UCSD-AML1 (cell line): ENCODE measurements at regions not wholly inside any gene's neighbourhood (a gene's known extent, or its start where the extent isn't known, plus 50 kb on each side); places are given as distances from the start of the nearest gene placed in this dataset.

Experiments used
- DNase-seq: peaks from one replicate; lab custom pipeline; 2025; ENCODE audit not compliant: unreplicated experiment; lab: John Stamatoyannopoulos, UW

- DNase-seq = no peak
Measured at GRCh38 chr2:8019934-8020333, 661.9 kb upstream of the ID2 start.

DNA sequence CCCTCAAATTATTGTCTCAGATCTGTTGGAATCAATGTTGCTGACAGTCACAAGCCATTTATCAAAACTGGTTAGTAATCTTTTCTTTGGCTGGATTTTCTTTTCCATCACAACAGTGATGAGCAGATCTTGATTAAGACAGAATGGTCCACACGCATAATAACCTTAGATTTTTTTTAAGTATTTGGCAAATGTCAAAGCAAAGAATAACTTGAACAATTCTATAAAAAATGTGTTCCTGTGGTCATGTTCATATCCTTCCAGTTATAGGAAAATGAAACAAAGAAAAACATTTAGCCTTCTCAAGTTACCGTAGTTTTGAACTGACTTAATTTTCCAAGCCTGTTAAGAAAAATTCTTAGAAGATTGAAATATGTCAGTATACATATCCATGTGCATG lies 659.9 kb upstream of the ID2 start:
- DNase-seq = no peak

GRCh38 chr2:8022908-8023640 lies 658.8 kb upstream of the ID2 start:
- DNase-seq = peak; percentile 55

- DNase-seq = no peak
Measured at GRCh38 chr2:8024506-8024905, 657.4 kb upstream of the ID2 start.

- DNase-seq = no peak
Measured at GRCh38 chr2:8026381-8026780, 655.5 kb upstream of the ID2 start.

GRCh38 chr2:8027387-8027786 lies 654.5 kb upstream of the ID2 start:
- no peak for DNase-seq

DNA sequence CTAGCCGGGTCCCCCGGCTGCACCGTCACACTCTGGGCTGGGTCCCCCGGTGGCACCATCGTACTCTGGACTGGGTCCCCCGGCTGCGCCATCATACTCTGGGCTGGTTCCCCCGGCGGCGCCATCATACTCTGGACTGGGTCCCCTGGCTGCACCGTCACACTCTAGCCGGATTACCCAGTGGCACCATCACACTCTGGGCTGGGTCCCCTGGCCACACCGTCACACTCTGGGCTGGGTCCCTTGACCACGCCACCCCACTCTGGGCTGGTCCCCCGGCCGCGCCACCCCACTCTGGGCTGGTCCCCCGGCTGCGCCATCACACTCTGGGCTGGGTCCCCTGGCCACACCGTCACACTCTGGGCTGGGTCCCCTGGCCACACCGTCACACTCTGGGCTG lies 653.8 kb upstream of the ID2 start:
- DNase-seq = no peak

GRCh38 chr2:8028436-8028835 lies 653.4 kb upstream of the ID2 start:
- no peak for DNase-seq

DNA sequence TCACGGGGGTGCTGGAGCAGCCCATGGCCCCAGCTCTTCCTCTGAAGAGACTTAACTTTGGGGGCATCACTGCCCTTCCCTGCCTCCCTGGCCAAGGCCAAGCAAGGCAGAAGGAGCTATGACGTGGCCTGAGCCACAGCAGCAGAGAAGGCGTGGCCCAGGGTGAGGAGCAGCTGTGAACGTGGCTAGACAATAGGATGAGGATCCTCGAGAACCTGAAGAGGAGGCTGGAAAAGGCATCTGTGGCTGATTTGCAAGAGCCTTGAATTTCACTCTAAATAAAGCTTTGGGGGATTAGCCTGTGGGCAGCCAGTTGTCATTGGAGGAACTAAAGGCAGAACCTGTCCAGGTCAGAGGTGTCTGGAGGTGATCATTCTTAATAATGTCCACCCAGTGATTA lies 652.9 kb upstream of the ID2 start:
- no peak for DNase-seq

DNA sequence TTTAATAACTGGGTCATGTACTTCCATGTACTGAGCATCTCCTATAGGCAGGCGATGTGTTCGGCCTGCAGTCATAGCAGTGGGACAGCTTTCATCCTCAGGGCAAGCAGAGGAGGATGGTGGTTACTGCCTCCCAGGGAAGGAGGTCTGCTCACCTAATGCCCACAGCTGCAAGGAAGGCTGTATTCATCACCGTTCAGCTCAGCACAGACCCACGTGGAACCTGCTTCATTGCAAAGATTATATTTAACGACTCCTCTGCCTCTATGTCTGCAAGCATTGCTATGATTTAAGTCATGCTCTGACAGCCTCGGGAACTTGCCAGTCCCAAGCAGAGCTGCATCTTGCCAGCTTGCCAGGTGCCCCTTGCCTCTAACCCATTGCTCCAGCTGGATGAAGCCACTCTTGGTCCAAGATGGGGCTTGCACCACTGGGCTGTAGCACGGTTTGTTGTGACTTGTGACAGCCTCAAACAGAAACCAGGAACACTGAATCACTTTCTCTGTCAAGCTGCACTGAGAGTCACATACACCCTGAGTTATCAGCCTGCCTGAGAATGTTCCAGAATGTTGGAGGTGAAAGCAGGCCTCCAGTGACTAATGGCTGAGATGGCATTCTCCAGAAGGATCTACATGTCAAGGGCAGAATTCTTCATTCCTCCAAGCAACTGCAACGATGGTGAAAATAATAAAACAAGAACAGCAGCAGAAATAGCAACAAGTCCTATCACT lies 651.1 kb upstream of the ID2 start:
- no peak for DNase-seq

DNA sequence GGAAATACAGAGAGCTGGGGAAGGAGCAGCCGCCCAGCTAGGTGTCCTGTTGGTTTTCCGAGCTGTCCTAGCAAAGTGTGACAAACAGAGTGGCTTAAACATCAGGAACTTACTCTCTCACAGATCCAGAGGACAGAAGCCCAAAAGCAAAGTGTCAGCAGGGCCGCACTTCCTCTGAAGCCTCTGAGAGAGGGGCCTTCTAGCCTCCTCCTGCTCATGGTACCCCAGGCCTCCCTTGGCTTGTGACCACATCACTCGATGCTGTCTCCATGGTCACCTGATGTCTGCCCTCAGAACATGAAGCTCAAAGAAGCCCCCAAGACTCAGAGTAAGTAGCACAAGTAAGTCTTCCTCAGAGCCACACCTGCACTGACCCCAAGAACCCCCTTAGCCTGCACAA lies 650.5 kb upstream of the ID2 start:
- no peak for DNase-seq

GRCh38 chr2:8033546-8034096 lies 648.2 kb upstream of the ID2 start:
- no peak for DNase-seq

GRCh38 chr2:8036366-8036765 lies 645.5 kb upstream of the ID2 start:
- no peak for DNase-seq

- DNase-seq = no peak
Measured at GRCh38 chr2:8039732-8040131, 642.1 kb upstream of the ID2 start.

- DNase-seq = no peak
Measured at GRCh38 chr2:8043295-8043694, 638.6 kb upstream of the ID2 start.

DNA sequence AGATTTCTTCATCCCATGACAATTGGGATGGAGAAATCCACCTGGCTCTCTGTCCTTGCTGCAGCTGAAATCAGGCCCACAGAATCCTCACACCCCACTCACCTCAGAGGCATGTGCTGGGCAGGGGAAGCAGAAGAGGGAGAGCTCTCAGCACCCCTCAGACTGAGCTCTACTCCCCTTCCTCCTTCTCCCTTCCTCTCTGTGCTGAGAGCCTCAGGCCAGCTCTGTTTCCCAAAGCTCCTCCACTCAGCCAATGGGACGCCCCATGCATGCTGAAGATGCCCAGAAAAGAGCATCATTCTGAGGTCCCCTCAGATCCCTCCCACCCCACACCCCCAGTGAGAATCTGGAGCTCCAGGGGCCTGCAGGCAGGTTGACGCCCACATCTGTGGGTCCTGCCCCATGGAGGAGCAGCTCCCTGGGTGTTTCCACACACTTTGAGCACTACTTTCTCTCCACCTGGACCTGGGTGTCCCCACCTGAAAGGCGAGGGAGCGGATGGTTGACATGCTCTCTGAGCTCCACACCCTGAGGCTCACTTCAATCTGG lies 637.7 kb upstream of the ID2 start:
- no peak for DNase-seq

DNA sequence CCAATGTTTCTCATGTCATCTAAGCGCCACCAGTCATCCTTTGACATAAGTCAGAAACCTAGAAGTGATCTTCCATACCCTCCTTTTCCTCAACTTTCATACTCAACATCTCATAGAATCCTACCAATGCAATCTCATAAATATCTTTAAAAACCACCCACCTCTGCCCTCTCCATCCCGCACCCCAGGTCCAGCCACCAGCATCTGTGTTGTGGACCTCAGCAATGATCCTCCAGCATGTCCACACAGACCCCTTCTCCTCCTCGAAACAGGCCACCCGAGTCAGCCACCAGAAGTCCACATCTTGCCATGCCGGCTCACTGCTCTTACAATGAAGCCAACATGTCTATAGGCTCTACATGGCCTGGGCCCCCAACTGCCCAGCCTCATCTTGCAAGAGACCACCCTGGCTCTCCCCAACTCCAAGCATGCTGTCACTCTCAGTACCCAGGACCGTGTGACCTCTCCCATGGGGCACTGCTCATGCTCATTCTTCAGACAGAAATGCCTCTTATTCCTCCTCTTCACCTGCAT lies 636.7 kb upstream of the ID2 start:
- no peak for DNase-seq

DNA sequence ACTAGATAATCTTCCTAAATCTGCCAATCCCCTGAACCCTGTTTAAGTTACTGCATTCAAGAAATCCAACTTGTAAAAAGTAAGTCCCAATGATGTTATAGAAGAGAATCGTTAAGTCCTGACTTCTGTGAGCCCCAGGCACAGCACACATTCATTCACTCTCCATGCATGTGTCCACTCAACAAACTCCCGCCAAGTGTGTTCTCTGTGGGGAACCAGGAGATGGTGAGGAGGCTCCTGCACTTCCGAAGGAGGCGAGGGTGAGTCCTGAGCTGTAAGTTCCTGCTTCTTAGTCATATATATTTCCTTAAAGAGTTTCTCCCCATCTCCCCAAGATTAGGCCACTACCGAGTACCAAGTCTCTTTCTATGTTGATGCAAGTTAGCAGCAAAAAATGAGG lies 635.0 kb upstream of the ID2 start:
- DNase-seq = no peak

- no peak for DNase-seq
Measured at GRCh38 chr2:8049176-8049575, 632.7 kb upstream of the ID2 start.

DNA sequence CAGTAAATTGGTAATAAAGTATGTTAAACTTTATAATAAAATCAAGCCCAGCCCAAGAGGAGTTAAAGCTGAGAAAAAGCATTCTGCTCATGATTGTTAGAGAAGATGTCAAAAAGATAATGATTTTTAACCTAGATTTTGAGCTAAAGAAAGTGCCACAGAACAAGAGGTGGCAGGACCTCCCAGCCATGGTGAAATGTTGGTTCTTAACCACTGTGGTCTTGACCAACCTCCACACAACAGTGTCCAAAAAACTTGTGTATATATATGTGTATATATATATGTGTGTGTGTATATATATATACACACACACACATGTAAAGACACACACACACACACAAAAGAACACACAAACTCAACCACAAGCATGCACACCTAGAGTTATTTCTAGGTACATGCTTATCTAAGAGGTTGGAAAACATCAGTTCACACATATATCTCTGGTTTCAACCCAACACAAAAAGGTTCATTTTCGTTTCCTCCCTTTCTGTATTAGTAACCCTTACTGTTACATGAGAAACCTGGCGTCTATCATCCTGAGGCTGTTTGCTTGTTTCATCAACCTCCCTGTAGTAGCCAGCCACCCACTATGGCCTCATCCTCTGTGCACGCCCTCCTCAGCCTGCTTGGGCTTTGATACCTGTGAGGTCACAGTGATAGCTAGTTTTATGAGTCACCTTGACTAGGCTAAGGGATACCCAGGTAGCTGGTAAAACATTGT lies 631.8 kb upstream of the ID2 start:
- no peak for DNase-seq

GRCh38 chr2:8053216-8053615 lies 628.6 kb upstream of the ID2 start:
- DNase-seq = no peak
